ENCODE measurements at regions not wholly inside any gene's neighbourhood (a gene's known extent, or its start where the extent isn't known, plus 50 kb on each side); places are given as distances from the start of the nearest gene placed in this dataset.

- no peaks in the 10 kb centered on the region for H3K4me1 ChIP-seq (ENCODE audit: low read depth)
- H3K4me3 ChIP-seq: no peak overlapping the region
- no peak for TF ChIP-seq CTCF (IDR thresholded peaks at IDR 0.05)
- H3K9me3 ChIP-seq: no peaks in the 10 kb centered on the region
- intact Hi-C loops (cut with DNase I, micrococcal nuclease): no loop called here
- ATAC-seq: no peak
- no peaks in the 10 kb centered on the region for H3K36me3 ChIP-seq (ENCODE audit: low read depth)
- DNase-seq: no peak
Measured at GRCh38 chr6:105920071-105920470, 166.1 kb upstream of the PRDM1 start.

- TF ChIP-seq CTCF (IDR thresholded peaks at IDR 0.05): no peak
- no peak for ATAC-seq
Measured at GRCh38 chr6:105917038-105917695, 169.0 kb upstream of the PRDM1 start.

GRCh38 chr6:105911106-105911629 lies 175.0 kb upstream of the PRDM1 start:
- DNase-seq (no peak), ATAC-seq (no peak)
- intact Hi-C loops (cut with DNase I, micrococcal nuclease): no loop called here
- H3K4me1 ChIP-seq (ENCODE audit: low read depth): no peaks in the 10 kb centered on the region
- H3K4me3 ChIP-seq: no peak overlapping the region
- TF ChIP-seq CTCF (IDR thresholded peaks at IDR 0.05): no peak
- H3K36me3 ChIP-seq (ENCODE audit: low read depth): no peaks in the 10 kb centered on the region
- H3K9me3 ChIP-seq: no peaks in the 10 kb centered on the region

More at GRCh38 chr6:105917038-105917695, 169.0 kb upstream of the PRDM1 start:
- Histone ChIP-seq H3K9me3 (no peaks in the 10 kb centered on the region), H3K36me3 (ENCODE audit: low read depth) (no peaks in the 10 kb centered on the region), H3K4me1 (ENCODE audit: low read depth) (no peaks in the 10 kb centered on the region), H3K4me3 (no peak overlapping the region)
- intact Hi-C loops (cut with DNase I, micrococcal nuclease): no loop called here
- no peak for DNase-seq

- no peak for ATAC-seq
Measured at GRCh38 chr6:105909106-105909505, 177.0 kb upstream of the PRDM1 start.

GRCh38 chr6:105907991-105908390 lies 178.1 kb upstream of the PRDM1 start:
- H3K36me3 ChIP-seq (ENCODE audit: low read depth): no peaks in the 10 kb centered on the region
- H3K9me3 ChIP-seq: no peaks in the 10 kb centered on the region
- DNase-seq (no peak), ATAC-seq (no peak)
- H3K4me1 ChIP-seq (ENCODE audit: low read depth): no peaks in the 10 kb centered on the region
- H3K4me3 ChIP-seq: no peak overlapping the region
- intact Hi-C loops (cut with DNase I, micrococcal nuclease): no loop called here
- TF ChIP-seq CTCF (IDR thresholded peaks at IDR 0.05): no peak

More at GRCh38 chr6:105909106-105909505, 177.0 kb upstream of the PRDM1 start:
- DNase-seq: no peak
- no peaks in the 10 kb centered on the region for H3K36me3 ChIP-seq (ENCODE audit: low read depth)
- H3K4me3 ChIP-seq: no peak overlapping the region
- no peaks in the 10 kb centered on the region for H3K4me1 ChIP-seq (ENCODE audit: low read depth)
- H3K9me3 ChIP-seq: no peaks in the 10 kb centered on the region
- intact Hi-C loops (cut with DNase I, micrococcal nuclease): no loop called here
- TF ChIP-seq CTCF (IDR thresholded peaks at IDR 0.05): no peak

All from mucosa of descending colon (tissue), 3 donors.